ENCODE measurements at regions not wholly inside any gene's neighbourhood (a gene's known extent, or its start where the extent isn't known, plus 50 kb on each side); places are given as distances from the start of the nearest gene placed in this dataset.
"Not testable (repeated sequence)": the region's sequence is repeated elsewhere in the genome, so short reads cannot be mapped to it uniquely, and the experiment has no call there.

DNA sequence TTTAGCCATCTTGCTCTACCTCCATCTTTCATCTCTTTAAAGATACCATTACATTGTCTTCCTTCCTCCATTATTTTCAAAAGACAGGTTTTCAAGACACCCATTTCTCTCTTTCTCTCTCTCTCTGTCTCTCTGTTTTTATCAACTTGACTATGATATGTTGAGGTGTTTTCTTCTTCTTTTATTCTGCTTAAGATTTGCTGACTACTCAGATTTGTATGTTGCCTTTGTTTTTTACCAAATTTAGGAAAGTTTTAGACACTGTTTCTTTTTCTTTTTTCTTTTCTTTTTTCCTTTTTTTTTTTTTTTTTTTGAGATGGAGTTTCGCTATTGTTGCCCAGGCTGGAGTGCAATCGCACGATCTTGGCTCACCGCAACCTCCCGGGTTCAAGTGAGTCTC, 647.5 kb upstream of the VRK2 start:
- DNase-seq (ENCODE audit: extremely low read depth, low read depth, low spot score), result no peak

DNA sequence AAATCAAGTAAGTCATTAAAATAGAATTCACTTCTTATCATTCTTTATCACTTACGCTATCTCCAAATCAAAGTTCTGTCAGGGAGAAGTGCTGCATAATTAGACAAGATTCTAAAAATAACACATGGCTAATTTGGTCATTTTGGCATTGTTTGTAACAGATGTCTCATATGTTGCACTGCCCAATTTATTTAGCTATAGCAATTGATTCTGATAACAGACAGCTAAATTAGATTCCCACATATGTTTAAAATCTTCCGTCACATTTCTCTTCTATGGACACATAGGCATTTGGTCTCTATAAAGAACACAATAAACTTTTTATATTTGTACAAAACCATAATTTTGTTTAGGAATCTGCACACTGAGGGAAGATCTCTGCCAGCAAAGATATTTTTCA, 644.5 kb upstream of the VRK2 start:
- no peak for DNase-seq (ENCODE audit: extremely low read depth, low read depth, low spot score)

DNA sequence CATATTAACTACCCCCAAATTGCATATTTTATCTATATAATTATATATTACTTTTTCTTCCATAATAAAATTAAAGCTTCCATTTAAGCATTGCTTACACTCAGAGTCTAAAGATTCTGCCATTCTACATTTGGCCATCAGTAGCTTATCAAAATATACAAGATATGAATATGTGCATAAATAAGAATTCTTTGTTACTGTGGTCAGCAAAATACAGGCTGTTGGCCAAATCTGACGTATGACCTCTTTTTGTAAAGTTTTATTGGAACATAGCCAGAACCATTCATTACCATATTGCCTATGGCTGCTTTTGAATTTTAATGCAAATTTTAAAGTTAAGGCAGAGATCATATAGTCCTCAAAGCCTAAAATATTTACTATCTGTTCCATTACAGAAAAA, 643.9 kb upstream of the VRK2 start:
- no peak for DNase-seq (ENCODE audit: extremely low read depth, low read depth, low spot score)

DNA sequence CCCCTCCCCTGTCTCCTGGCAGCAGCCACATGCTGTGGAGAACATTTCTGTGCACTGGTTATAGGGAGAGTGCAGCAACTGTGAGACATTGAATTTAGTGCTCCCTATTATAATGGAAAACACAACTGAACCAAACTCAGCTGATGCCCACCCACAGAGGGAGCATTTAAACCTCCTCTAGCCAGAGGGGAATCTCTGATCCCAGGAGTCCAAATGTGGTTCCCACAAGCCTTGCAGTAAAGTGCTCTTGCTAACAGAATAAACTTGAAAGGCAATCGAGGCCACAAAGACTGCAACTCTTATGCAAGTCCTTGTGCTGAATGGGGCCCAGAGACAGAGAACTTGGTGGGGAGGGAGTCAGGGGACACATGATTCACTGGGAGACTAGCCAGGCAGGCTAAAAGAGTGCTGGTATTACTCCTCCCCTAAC, 638.8 kb upstream of the VRK2 start:
- DNase-seq (ENCODE audit: extremely low read depth, low read depth, low spot score), result no peak

DNA sequence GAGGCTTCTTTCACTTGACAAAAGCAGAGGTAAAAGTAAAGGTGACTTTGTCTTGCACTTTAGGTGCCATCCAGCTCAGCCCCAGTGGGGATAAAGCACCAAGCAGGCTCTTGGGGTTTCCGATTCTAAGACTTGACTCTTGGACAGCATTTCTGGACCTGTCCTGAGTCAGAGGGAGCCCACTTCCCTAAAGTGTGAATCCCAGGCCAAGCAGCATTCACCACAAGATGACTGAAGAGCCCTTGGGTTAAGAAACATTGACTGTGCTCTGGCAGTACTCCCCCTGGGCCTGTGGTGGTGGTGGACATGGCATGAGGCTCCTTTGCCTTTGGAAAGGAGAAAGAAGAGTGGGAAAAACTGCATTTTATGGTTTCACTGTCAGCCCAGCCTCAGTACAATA, 638.0 kb upstream of the VRK2 start:
- no peak for DNase-seq (ENCODE audit: extremely low read depth, low read depth, low spot score)

DNA sequence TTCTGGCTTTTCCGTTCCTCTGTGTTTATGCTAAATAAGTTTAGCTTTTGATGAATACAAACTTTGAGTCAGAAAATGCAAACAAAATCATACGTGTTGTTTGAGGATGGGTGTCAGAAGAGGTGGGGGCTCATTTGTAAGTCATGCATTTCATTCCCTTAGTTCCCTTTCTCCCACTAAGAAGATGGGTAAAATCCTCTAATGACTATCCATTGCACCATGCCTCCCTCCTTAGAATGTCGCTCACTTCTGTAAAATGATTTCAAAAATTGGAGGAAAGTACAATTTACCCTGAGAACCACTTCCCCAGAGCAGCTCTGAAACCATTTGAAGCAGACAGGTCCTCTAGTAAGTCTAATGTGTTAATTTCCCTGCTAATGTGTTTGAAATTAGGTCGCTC, 629.6 kb upstream of the VRK2 start:
- DNase-seq (ENCODE audit: extremely low read depth, low read depth, low spot score), result no peak

DNA sequence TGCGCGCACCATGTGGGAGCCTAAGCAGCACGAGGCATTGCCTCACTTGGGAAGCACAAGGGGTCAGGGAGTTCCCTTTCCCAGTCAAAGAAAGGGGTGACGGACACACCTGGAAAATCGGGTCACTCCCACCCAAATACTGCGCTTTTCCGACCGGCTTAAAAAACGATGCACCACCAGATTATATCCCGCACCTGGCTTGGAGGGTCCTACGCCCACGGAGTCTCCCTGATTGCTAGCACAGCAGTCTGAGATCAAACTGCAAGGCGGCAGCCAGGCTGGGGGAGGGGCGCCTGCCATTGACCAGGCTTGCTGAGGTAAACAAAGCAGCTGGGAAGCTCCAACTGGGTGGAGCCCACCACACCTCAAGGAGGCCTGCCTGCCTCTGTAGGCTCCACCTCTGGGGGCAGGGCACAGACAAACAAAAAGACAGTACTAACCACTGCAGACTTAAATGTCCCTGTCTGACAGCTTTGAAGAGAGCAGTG, 627.7 kb upstream of the VRK2 start:
- DNase-seq (ENCODE audit: extremely low read depth, low read depth, low spot score), result not testable (repeated sequence)

DNA sequence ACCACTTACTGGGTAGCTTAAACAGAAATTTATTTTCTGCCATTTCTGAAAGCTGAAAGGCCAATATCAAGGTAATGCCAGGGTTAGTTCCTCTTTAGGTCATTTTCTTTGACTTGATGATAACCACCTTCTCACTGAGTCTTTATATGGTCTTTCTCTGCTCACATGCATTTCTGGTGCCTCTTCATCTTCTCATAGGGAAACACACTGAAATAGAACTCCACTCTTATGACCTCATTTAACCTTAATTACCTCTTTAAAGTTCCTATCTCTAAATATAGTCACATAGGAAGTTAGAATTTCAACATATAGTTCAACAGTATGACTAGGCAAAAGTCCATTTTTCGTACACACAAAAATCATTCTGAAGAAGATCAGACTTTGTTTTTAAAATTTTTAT, 616.8 kb upstream of the VRK2 start:
- DNase-seq (ENCODE audit: extremely low read depth, low read depth, low spot score), result no peak

DNA sequence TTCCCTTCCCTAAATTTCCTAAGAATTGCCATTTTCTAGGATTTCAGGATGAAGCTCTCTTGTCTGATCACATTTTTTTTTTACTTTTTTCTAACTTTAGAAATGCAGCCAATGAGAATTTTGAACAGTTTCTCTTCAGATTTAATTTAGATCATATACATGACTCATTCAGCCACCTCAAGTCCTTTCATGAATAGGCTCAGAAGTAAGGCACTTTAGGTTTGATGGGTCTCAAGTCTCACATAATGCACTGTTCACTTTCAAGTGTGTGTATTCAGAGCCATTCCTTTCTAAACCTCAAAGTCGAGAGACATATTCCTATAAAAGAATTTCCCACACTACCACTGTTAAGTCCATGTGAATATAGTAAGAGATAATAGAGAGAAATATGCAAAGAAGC, 614.1 kb upstream of the VRK2 start:
- DNase-seq (ENCODE audit: extremely low read depth, low read depth, low spot score), result no peak

DNA sequence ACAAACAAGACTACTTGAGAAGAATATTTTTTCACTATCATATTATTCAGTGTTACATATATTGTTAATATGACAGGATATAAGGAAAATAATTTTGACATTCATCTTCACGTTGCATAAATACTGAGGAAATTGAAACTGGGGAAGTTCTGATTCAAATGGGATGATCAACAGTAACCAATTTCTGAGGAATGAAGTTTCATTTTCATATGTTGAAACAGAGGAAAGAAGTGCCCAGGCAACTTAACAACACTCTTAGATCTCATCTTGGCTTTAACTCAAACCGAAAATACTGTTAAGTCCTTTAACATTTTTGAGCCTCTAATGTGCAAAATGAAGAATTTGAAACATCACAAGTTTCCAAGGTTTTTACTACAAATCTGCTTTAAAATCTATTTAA, 612.2 kb upstream of the VRK2 start:
- no peak for DNase-seq (ENCODE audit: extremely low read depth, low read depth, low spot score)

DNA sequence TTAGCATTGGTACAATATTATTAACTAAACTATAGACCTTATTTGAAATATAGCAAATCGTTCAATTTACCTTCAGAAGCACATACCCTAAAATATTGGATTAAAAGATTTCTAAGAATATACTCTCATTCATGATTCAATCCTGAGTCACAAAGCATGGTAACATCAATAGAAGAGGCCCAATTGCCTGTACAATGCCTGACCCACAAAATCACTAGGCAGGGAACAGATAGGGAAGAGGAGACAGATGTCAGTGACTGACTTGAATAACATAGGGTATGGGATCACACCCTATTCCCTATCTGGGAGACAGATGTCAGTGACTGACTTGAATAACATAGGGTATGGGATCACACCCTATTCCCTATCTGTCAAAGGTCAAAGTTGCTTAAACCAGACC, 611.6 kb upstream of the VRK2 start:
- DNase-seq (ENCODE audit: extremely low read depth, low read depth, low spot score), result no peak

DNA sequence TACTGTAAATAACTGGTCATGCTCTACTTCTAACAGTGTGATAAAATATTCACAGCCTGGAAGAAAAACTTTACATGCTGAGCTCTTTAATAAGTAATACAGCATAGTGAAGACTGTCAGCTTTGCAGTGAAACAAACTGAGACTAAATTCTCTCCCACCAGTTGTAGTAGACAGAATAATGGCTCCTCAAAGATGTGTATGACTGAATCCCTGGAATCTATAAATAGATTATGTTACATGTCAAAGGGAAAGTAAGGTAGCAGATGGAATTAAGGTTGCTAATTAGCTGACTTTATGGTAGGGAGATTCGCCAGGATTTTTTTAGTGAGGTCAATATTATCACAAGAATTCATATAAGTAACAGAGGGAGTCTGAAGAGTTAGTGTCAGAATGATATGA, 609.5 kb upstream of the VRK2 start:
- no peak for DNase-seq (ENCODE audit: extremely low read depth, low read depth, low spot score)

DNA sequence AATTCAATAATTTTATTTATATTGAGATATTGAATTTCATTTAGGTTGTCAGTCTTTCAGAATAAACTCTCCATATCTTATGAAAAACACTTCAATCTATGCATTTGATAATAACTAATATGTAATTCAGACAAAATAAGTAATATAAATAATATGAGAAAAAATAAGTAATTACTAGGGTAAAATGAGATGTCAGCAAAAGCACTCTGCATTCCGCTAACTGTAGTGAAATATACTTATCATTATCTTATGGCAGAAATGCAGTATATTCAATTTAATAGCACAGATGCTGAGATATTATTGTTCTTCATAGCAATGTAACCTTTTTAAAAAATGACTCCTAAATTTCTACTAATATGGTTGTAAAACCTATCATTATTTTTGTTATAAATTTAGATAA, 606.2 kb upstream of the VRK2 start:
- DNase-seq (ENCODE audit: extremely low read depth, low read depth, low spot score), result no peak

DNA sequence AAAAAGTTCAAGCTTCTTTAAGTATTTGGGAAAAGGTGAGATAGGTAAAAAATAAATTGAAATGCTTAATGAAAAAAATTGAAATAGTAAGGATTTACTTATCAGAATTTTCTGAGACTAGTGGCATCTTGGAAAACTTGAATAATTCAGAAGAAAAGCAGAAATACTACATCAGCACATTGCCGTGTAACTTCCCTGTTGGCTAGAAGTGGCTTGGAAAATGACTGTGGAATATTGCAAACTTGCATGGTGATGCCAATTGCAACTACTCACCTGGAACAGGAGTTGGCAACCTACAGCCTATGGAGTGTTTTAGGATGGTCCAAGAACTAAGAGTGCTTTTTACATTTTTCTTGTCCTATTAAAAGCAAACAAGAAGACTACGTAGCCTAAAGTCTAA, 603.5 kb upstream of the VRK2 start:
- DNase-seq (ENCODE audit: extremely low read depth, low read depth, low spot score), result no peak

DNA sequence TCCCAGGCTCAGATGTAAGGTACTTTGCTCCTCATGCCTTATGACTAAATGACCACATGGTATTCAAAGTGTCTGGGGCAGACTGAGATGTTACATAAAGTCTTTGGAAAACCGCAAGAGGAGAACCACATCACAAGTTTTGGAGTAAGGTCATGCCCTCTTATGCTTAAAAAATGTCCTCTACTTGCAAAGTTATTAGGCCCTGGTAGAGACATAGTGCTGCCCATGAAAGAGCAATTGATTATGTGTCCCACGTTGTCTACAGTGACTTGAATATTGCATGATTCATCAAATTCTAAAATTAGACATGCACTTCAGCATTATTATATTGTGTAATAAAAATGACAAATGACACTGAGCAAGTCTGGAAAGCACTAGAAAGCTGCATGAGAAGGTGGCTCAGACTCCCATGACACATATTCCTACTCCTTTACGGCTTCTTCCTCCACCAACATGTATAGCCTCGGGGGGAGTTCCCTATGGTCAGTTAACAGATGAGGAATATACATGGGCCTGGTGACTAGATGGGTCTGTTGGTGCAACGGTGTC, 602.6 kb upstream of the VRK2 start:
- no peak for DNase-seq (ENCODE audit: extremely low read depth, low read depth, low spot score)

DNA sequence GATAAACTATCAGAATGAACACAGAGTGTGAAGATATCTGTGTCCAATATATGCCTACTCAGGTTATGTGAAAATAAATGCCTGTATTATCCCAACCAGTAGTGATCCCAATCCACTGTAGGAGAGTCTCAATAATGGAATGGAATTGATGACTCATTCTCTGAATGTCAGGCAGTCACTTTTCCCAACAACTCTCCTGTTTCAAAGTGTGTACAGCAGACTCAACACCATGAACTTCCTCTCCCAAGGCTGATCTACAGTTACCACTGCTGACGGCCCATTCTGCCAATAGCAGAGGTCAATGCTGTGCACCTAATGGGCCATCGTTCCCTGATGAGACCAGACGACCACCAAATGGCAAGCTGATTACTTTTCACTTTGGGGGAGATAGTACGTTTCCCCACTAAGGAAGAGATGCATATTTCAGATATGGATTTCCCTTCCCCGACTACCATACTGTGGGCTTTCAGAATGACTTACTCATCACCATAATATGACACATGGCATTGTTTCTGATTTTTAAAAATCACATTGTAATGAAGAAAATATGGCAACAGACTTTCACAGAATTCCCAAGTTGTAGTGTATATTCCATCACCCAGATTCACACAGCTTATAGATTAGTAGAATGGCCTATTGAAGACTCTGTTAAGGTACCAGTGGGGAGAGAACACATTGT, 601.7 kb upstream of the VRK2 start:
- DNase-seq (ENCODE audit: extremely low read depth, low read depth, low spot score), result no peak

DNA sequence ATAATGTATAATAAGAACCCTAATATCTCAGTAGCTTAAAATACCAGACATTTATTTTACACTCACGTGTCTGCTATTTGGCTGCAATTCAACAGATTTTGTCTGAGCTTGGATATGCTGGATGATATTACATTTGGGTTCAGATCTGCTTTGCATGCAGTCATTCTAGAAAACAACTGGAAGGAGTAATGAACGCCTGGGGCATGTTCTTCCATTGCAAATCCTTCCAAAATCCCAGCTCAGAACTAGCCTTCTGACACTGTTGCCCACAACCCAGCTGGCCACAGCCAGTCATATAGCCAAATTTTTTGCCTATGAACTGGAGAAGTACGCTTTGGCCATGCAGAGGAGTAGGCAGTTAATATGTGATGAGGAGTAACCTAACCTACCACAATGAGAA, 597.8 kb upstream of the VRK2 start:
- no peak for DNase-seq (ENCODE audit: extremely low read depth, low read depth, low spot score)

DNA sequence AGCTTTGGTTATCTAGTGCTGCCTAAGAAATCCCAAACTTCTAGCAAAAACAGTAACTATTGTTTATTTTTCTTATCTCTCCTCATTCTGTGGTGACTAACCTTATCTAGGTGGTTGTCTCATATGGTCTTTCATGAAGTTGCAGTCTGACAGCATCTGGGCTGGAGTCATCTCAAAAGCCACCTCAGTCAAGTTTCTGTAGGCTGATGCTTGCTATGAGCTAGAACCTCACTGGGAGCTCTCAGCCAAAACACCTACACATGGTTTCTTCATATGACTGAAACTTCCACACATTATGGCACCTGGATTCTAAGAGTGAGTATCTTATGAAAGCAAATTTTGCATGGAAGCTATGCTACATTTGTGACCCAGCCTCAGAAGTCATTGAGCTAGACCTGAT, 596.4 kb upstream of the VRK2 start:
- no peak for DNase-seq (ENCODE audit: extremely low read depth, low read depth, low spot score)

DNA sequence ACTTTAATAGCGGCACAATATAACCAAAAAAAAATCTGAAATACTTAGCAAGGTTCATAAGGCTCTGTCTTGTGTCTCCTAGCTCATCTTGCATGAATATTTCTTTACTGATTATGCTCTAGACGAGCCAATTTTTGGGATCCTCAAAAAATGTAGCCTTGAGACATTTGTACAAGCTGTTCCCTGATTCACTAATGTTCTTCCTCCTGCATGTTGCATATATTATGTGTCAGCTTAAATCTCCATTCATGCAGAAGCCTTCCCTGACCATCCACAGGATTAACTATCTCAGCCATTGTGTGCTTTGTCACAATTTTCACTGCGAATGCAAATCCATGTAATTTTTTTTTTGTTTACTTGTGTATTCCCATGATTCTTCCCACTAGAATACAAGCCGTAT, 594.0 kb upstream of the VRK2 start:
- DNase-seq (ENCODE audit: extremely low read depth, low read depth, low spot score), result no peak

DNA sequence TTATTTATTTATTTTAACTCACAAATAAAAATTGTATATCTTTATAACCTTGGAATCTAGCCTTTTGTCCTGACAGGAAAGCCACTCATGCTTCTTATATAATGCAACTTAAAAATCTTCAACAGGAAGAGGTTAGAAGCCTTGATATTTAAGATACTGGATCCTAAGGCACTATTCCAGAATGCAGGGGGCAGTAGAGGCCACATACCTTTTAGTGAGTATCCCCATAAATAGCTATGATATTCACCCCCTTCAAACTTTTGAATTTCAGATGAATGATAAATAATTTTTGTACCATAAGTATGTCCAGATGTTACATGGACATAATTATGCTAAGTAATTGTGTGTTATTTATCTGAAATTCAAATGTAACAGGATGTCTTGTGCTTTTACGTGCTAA, 592.7 kb upstream of the VRK2 start:
- no peak for DNase-seq (ENCODE audit: extremely low read depth, low read depth, low spot score)

DNA sequence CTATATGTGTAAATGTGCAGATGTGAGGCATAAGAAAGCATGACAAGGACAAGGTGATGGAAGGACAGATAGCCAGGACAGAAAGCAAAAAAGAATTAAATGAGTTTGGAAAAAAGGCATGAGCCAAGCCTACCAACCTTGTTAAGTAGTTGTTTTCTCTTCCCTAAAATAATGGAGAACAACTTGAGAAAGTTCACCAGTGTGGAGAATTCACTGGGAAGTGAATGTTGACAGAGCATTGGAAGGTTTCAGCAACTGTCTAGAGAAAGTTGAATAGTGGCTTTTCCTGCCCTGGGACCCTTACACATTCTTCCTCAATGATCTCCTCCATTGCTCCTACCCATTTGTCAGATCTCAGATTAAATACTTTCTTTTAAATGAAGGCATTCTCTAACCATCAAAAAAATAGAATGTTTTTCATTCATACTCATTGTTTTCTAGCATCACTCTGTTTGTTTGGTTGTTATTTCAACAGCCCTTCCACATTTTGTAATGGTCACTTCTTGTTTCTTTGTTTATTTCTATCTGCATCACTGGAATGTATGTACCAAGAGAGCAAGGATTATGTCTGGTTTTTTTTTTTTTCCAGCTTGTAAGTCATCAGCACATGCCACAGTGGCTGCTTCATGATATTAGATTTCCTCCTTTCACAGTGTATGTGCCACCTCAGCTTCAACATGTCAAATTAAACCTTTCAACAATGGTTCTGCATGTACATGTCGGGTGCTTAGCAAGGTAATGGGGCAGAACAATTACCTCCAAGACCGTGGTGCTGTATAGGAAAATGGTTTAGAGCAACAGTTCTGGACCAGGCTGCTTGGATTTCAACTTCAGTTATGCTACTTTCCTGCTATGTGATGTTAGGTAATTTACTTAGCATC, 586.0 kb upstream of the VRK2 start:
- DNase-seq (ENCODE audit: extremely low read depth, low read depth, low spot score), result no peak

DNA sequence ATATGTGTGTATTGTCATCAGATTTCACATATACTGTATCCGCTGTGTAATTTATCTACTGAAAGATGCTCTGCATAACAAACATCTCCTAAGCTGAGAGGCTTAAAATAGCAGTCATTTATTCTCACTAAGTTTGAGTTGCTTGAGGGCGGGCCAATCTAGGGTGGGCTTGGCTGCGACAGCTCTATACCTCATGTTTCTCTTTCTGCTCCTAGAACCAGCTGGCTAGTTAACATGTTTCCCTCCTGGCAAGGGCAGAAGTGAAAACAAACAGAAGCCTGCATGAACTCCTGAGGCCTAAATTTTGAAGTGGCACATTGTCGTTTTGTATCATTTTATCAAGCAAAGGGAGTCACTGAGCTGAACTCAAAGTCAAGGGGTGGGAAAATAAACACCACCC, 585.0 kb upstream of the VRK2 start:
- no peak for DNase-seq (ENCODE audit: extremely low read depth, low read depth, low spot score)
